ELF-1 (cell line): ENCODE measurements at regions not wholly inside any gene's neighbourhood (a gene's known extent, or its start where the extent isn't known, plus 50 kb on each side); places are given as distances from the start of the nearest gene placed in this dataset.
"Not testable (repeated sequence)": the region's sequence is repeated elsewhere in the genome, so short reads cannot be mapped to it uniquely, and the experiment has no call there.

Experiments
- DNase-seq: peaks from one replicate; pipeline ENCODE4 v3.0.0-alpha.2; 2016; ENCODE audit warnings: low read depth, low spot score

- DNase-seq, result not testable (repeated sequence)
Observed at GRCh38 chr15:44817797-44818196, 81.5 kb downstream of the TRIM69 start.

GRCh38 chr15:44819331-44819987 lies 83.1 kb downstream of the TRIM69 start:
- DNase-seq, result not testable (repeated sequence)

- DNase-seq, result not testable (repeated sequence)
Observed at GRCh38 chr15:44820535-44820934, 84.2 kb downstream of the TRIM69 start.

- DNase-seq, result not testable (repeated sequence)
Observed at GRCh38 chr15:44820967-44821366, 84.6 kb downstream of the TRIM69 start.

GRCh38 chr15:44824277-44825145 lies 88.2 kb downstream of the TRIM69 start:
- DNase-seq, result not testable (repeated sequence)

GRCh38 chr15:44826583-44826982 lies 90.3 kb downstream of the TRIM69 start:
- DNase-seq, result not testable (repeated sequence)

- DNase-seq, result not testable (repeated sequence)
Observed at GRCh38 chr15:44828229-44828914, 92.0 kb downstream of the TRIM69 start.

GRCh38 chr15:44829150-44829549 lies 92.8 kb downstream of the TRIM69 start:
- DNase-seq, result not testable (repeated sequence)

GRCh38 chr15:44830692-44831408 lies 94.5 kb downstream of the TRIM69 start:
- peak; percentile 4 for DNase-seq

- not testable (repeated sequence) for DNase-seq
Observed at GRCh38 chr15:44831409-44831741, 95.0 kb downstream of the TRIM69 start.

GRCh38 chr15:44832133-44832532 lies 95.8 kb downstream of the TRIM69 start:
- DNase-seq, result not testable (repeated sequence)

GRCh38 chr15:44833081-44833480 lies 96.8 kb downstream of the TRIM69 start:
- not testable (repeated sequence) for DNase-seq

GRCh38 chr15:44833761-44834160 lies 97.4 kb downstream of the TRIM69 start:
- not testable (repeated sequence) for DNase-seq

GRCh38 chr15:44835082-44835481 lies 98.8 kb downstream of the TRIM69 start:
- not testable (repeated sequence) for DNase-seq

GRCh38 chr15:44836094-44836493 lies 99.8 kb downstream of the TRIM69 start:
- no peak for DNase-seq

- not testable (repeated sequence) for DNase-seq
Observed at GRCh38 chr15:44838929-44839328, 102.6 kb downstream of the TRIM69 start.

- DNase-seq, result not testable (repeated sequence)
Observed at GRCh38 chr15:44841762-44842161, 105.4 kb downstream of the TRIM69 start.

- DNase-seq, result not testable (repeated sequence)
Observed at GRCh38 chr15:44842883-44843282, 106.6 kb downstream of the TRIM69 start.

- not testable (repeated sequence) for DNase-seq
Observed at GRCh38 chr15:44844936-44845335, 108.6 kb downstream of the TRIM69 start.

GRCh38 chr15:44846156-44846555 lies 109.8 kb downstream of the TRIM69 start:
- not testable (repeated sequence) for DNase-seq

- not testable (repeated sequence) for DNase-seq
Observed at GRCh38 chr15:44847555-44847954, 108.9 kb upstream of the TERB2 start.
